ENCODE measurements at regions not wholly inside any gene's neighbourhood (a gene's known extent, or its start where the extent isn't known, plus 50 kb on each side); places are given as distances from the start of the nearest gene placed in this dataset.

DNA sequence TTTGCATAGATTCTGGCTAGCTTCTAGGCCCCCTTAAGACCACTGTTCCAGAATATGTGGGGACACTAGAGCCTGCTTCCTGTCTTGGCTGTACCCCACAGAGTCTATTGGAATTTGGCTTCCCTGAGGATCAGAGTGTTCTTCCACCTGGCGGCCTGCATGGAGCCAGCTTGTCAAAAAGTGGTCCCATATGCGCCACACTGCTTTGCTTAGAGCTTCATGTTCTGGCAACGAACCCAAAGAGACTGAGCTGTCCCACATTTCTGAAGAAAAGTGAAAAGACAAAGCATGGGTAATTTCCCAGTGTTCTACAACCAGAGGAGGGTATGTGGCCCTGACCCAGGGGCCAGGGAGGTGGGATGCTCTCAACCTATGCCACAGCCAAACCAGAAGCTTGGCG is 52.7 kb upstream of the FZD7 start:
- H3K79me2 ChIP-seq (ENCODE audit: insufficient read depth, low read length): no peaks in the 10 kb centered on the region
- no peak for DNase-seq (ENCODE audit: insufficient read length, low spot score, missing footprints)

DNA sequence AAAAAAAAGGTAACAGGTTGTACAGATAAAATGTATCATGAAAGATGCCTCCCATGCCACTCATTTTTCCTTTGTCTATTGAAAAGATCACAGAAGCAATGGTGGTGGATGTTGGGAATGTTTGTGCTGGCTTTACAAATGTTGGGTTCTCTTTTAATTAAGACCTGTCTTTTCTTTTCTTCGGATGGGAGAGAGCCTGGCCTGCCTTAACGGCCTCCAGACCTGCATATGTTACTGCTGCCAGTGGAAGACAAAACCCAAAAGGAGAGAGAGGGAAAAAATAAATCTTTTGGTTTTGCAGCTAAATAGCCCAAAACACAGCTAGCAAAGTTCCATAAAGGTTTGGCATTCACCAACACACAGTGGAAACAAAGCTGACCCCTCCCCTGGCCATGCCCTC is 50.5 kb upstream of the FZD7 start:
- H3K27me3 ChIP-seq (ENCODE audit: insufficient read depth, low read length): no peaks in the 10 kb centered on the region
- TF ChIP-seq CTCF (IDR thresholded peaks at IDR 0.05; ENCODE audit: extremely low read depth, low read depth, low read length): no peak
- H4K20me1 ChIP-seq (ENCODE audit: insufficient read depth, low read length): no peaks in the 10 kb centered on the region
- DNase-seq (ENCODE audit: insufficient read length, low spot score, missing footprints): no peak
- H3K79me2 ChIP-seq (ENCODE audit: insufficient read depth, low read length): no peaks in the 10 kb centered on the region
- H3K9me3 ChIP-seq (ENCODE audit: low read depth, low read length): no peaks in the 10 kb centered on the region
- H2AFZ ChIP-seq (ENCODE audit: low read length): no peak overlapping the region
- no peak overlapping the region for H3K4me3 ChIP-seq (ENCODE audit: insufficient read depth, low read length)
- H3K4me1 ChIP-seq (ENCODE audit: insufficient read depth, low read length): peaks cover 8% of the 10 kb centered on the region
- H3K4me2 ChIP-seq (ENCODE audit: insufficient read depth, low read length): no peak overlapping the region
- H3K27ac ChIP-seq (ENCODE audit: low read depth, low read length): no peak overlapping the region
- no peaks in the 10 kb centered on the region for H3K36me3 ChIP-seq (ENCODE audit: insufficient read depth, low read length)

More for the DNA sequence above, 52.7 kb upstream of the FZD7 start:
- no peak overlapping the region for H3K27ac ChIP-seq (ENCODE audit: low read depth, low read length)
- no peaks in the 10 kb centered on the region for H3K36me3 ChIP-seq (ENCODE audit: insufficient read depth, low read length)
- no peaks in the 10 kb centered on the region for H3K9me3 ChIP-seq (ENCODE audit: low read depth, low read length)
- H3K27me3 ChIP-seq (ENCODE audit: insufficient read depth, low read length): no peaks in the 10 kb centered on the region
- H4K20me1 ChIP-seq (ENCODE audit: insufficient read depth, low read length): no peaks in the 10 kb centered on the region
- H3K4me1 ChIP-seq (ENCODE audit: insufficient read depth, low read length): peaks cover 8% of the 10 kb centered on the region
- TF ChIP-seq CTCF (IDR thresholded peaks at IDR 0.05; ENCODE audit: extremely low read depth, low read depth, low read length): no peak
- H3K4me3 ChIP-seq (ENCODE audit: insufficient read depth, low read length): no peak overlapping the region
- no peak overlapping the region for H3K4me2 ChIP-seq (ENCODE audit: insufficient read depth, low read length)
- H2AFZ ChIP-seq (ENCODE audit: low read length): no peak overlapping the region

DNA sequence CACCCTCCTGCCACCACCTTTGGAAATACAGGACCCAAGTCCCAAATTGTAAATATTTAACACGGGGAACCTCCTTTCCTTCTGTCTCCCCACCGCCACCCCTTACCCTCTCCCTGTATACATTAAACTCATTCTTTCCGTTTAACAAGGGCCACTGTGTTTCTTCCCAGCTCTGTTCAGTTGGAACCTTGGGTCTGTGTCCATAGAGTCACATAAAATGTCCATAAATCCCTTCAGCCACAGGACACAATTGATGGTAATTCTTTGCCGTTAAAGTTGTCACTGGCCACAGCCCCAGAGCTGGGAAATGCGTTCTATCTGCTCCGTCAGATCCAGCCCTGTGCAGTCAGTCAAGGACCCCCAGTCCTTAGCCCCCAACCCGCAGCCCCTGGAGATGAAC is 49.9 kb upstream of the FZD7 start:
- DNase-seq (ENCODE audit: insufficient read length, low spot score, missing footprints): no peak
- H3K27ac ChIP-seq (ENCODE audit: low read depth, low read length): no peak overlapping the region
- H4K20me1 ChIP-seq (ENCODE audit: insufficient read depth, low read length): no peaks in the 10 kb centered on the region
- H3K9me3 ChIP-seq (ENCODE audit: low read depth, low read length): no peaks in the 10 kb centered on the region
- no peaks in the 10 kb centered on the region for H3K79me2 ChIP-seq (ENCODE audit: insufficient read depth, low read length)
- no peak overlapping the region for H2AFZ ChIP-seq (ENCODE audit: low read length)
- peaks cover 8% of the 10 kb centered on the region for H3K4me1 ChIP-seq (ENCODE audit: insufficient read depth, low read length)
- TF ChIP-seq CTCF (IDR thresholded peaks at IDR 0.05; ENCODE audit: extremely low read depth, low read depth, low read length): no peak
- no peak overlapping the region for H3K4me2 ChIP-seq (ENCODE audit: insufficient read depth, low read length)
- H3K27me3 ChIP-seq (ENCODE audit: insufficient read depth, low read length): no peaks in the 10 kb centered on the region
- H3K4me3 ChIP-seq (ENCODE audit: insufficient read depth, low read length): no peak overlapping the region
- no peaks in the 10 kb centered on the region for H3K36me3 ChIP-seq (ENCODE audit: insufficient read depth, low read length)
